ENCODE measurements at regions not wholly inside any gene's neighbourhood (a gene's known extent, or its start where the extent isn't known, plus 50 kb on each side); places are given as distances from the start of the nearest gene placed in this dataset.

- DNase-seq = no peak
- Histone ChIP-seq H2BK5ac (ENCODE audit: insufficient read length, low read length) (no peak overlapping the region), H3K9me3 (ENCODE audit: control insufficient read depth, low read depth, low read length) (no peaks in the 10 kb centered on the region), H3K56ac (ENCODE audit: insufficient read length, low read depth, low read length) (no peak overlapping the region), H3K4me2 (ENCODE audit: insufficient read depth, insufficient read length, low read length) (no peak overlapping the region), H3K79me2 (ENCODE audit: insufficient read depth, low read length) (no peaks in the 10 kb centered on the region), H3K79me1 (ENCODE audit: insufficient read depth, low read depth, low read length, poor library complexity, severe bottlenecking) (no peaks in the 10 kb centered on the region), H3K4me1 (ENCODE audit: insufficient read depth, low read length) (no peaks in the 10 kb centered on the region; the same call in 1 of the 2 replicates), H4K5ac (ENCODE audit: insufficient read length, low read depth, low read length) (no peak overlapping the region), H3K23ac (ENCODE audit: insufficient read length, low read depth, low read length) (no peak overlapping the region), H3K14ac (ENCODE audit: insufficient read depth, low read length) (no peak overlapping the region), H3K23me2 (ENCODE audit: insufficient read length, low read depth, low read length, poor library complexity, severe bottlenecking) (no peaks in the 10 kb centered on the region), H2AK5ac (ENCODE audit: insufficient read length, low read length) (no peak overlapping the region), H2BK120ac (ENCODE audit: low read depth, low read length, poor library complexity, severe bottlenecking) (no peak overlapping the region), H3K27me3 (ENCODE audit: insufficient read depth, low read length) (no peaks in the 10 kb centered on the region), H4K8ac (replicated peaks; ENCODE audit: insufficient read length, low read depth, low read length) (no peak overlapping the region), H4K91ac (ENCODE audit: insufficient read length, low read depth, low read length) (no peak overlapping the region), H3T11ph (ENCODE audit: low read length) (no peak overlapping the region), H3K9ac (ENCODE audit: extremely low read depth, insufficient read length, low read length) (no peak overlapping the region), H2BK12ac (ENCODE audit: insufficient read length, low read depth, low read length) (no peak overlapping the region), H2BK15ac (ENCODE audit: low read depth, low read length) (no peak overlapping the region), H4K20me1 (ENCODE audit: control insufficient read depth, insufficient read depth, insufficient read length) (no peaks in the 10 kb centered on the region), H3K18ac (ENCODE audit: insufficient read length, low read depth, low read length) (no peak overlapping the region), H2BK20ac (ENCODE audit: low read depth, low read length, poor library complexity, severe bottlenecking) (no peak overlapping the region), H2AFZ (ENCODE audit: low read length) (no peak overlapping the region), H3K27ac (ENCODE audit: insufficient read length, low read depth, low read length) (no peak overlapping the region), H3K4ac (ENCODE audit: low read depth, low read length) (no peak overlapping the region)
- no peaks in the 10 kb centered on the region for H3K27me3 Mint-ChIP-seq (ENCODE audit: low read depth)
- H3K27ac Mint-ChIP-seq = no peak overlapping the region
- TF ChIP-seq CTCF (conservative IDR thresholded peaks at IDR 0.05) = no peak
- H3K4me1 Mint-ChIP-seq = peaks cover 15 to 19% of the 10 kb centered on the region in 2 experiments
- WGBS (ENCODE audit: extremely low coverage, insufficient read length, low lambda C conversion rate) = no CpG with 5 or more reads among the region's 1 CpG
- H3K4me3 Mint-ChIP-seq = no peak overlapping the region
- no peaks in the 10 kb centered on the region; a peak in 2 of 7 replicates for H3K36me3 Mint-ChIP-seq (ENCODE audit: insufficient read depth in 1 of 3, low read depth in 3 of 3)
- H3K9me3 Mint-ChIP-seq = peaks cover 48 to 58% of the 10 kb centered on the region in 2 experiments
Observed at GRCh38 chrX:101729986-101730385, 70.3 kb upstream of the ARMCX2 start.

Data from H9 (cell line).